HL-60/S4 treated with phorbol 12-myristate 13-acetate at 8.2 ng/mL for 4 days and 3 days (cell line): ENCODE measurements at regions not wholly inside any gene's neighbourhood (a gene's known extent, or its start where the extent isn't known, plus 50 kb on each side); places are given as distances from the start of the nearest gene placed in this dataset.

Experiments used
- in situ Hi-C: fragments of 300-500 bp; cut with MboI; formaldehyde crosslinking; loops from 2 replicates; pipeline ENCODE4 v1.15.0; 2022; ENCODE audit warnings: low sequenced_read_pairs

DNA sequence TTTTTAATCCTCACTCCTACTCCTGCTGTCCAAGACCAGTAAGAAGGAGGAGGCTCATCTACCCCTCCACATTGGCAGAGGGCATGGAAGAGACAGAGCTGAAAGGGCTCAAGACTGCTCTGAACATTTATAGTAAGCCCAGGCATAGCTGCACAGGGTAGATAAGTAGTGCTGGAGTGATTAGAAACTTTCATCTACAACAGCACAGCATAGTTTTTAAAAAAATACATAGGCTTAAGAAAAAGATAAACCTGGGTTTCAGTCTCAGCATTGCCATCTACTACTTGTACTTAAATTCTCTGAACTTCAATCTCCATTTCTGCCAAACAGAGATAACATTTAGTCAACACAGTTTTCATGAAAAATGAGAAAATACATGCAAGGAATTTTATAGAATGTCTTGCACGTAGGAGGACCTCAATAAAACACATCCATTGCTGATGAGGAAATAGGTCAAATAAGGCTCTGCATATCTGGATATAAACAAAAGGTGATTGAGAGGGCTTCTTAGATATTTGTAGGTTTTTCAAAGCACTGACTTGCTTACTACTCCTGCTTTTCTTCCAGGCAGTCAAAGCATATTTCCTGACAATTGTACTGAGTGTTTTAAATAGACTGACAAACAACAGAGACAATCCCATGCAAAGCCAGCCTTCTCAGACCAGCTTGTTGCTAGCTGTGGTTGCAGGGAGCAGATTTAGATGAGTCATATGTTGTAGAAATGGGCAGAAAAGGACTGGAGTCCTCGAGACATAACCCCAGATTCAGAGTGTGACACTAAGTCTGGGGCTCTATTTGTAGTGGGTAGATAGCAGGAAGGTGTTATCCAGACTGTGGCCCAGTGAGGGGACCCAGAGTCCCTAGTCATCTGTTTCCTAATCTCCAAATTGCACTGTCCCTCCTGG, 107.4 kb upstream of the TAB2 start:
- in situ Hi-C loops = no loop called here

DNA sequence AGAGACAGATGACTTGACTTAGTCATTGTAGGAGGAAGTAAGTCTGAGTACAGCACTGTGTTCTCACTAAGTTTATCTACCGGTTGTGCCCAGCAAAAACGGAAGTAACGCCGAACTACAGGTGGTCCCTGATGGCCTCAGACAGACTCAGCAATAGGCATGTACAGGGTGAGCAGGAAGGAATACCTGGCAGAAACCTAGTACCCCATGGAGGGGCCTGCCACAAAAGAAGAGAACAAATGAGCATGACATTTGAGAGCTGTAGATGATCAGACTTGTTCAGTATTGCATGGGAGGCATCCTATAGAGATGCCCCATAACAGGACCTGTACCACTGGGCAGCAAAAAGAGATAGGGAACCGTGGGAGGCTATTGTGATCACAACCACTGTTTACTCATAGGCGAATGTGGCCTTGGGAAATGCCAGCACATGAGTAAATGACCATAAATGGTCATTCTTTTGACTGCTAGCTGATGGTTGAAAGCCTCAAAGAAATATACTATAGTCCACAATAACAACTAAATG, 106.4 kb upstream of the TAB2 start:
- in situ Hi-C loops = no loop called here

DNA sequence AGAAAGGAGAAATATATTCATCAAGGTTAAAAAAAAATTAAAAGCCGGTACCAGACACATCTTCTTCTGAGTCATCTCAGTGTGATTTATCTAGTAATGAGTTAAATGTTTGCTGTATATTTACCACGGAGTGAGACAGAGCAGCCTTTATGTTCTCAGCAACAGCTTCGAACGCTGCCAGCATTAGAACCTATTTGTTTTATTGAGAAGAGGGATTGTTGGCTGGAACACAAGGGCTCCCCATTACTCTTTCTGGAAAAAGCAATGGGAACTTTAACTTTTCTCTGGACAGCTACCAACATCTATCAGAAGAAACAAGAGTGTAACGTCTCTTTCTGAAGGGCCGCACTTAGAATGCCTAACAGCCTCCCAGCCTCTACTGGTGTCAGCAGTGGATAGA, 105.3 kb upstream of the TAB2 start:
- in situ Hi-C loops = no loop called here

DNA sequence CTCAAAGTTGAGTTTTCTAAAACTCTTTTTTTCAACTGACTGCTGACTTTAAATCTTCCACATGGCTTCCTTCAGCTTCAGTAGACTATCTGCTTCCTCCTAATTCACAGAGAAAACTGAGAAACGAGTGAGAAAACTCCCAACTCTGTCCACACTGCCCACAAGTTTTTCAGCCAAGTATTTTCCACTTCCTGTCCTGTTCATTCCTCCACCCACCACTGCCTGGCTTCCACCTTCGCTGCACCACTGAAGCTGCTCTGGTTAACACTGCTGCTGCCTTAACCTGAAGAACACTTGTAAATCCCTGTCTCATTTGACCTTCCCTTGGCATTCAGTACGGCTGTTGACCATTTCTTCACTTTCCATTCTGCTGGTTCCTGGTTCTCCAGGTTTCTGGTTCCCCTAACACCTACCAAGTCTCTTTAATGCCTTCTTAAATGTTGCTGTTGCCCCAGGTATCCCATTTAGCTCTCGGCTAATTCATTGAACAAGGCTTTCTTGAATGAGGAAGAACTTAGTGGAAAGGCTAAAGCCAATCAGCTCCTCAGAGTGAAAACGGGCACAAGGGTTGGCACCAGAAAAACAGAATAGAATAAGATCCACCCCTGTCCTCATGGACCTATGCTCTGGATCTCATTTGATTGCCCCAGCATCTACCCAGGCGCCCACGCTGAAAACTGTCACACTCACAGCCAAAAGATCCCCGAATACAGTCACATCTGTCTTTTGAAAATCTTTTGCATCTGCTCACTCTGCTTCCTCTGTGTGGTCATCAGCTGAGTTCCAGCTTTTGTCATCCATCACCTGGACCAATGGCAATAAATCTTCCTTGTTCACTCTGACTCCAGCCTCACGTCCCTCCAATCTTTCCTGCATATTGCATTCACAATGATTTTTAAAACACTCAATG, 104.4 kb upstream of the TAB2 start:
- in situ Hi-C loops = no loop called here

DNA sequence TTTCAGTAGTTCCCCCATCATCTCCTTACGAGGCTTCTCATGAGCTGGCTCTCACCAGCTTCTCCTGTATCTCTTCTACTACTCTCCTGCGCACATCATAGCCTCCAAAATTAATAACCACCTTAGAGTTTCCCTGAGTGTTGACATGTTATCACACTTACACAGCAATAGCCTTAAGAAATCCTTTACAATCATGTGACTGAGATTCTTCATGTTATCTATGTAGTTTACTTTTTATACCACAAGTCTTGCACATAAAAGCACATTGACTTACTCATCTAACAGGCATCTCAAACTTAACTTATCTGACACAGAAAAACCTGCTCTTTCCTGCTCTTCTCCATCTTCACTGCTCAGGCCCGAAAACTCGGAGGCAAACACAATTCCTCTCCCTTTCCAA, 103.7 kb upstream of the TAB2 start:
- in situ Hi-C loops = no loop called here

DNA sequence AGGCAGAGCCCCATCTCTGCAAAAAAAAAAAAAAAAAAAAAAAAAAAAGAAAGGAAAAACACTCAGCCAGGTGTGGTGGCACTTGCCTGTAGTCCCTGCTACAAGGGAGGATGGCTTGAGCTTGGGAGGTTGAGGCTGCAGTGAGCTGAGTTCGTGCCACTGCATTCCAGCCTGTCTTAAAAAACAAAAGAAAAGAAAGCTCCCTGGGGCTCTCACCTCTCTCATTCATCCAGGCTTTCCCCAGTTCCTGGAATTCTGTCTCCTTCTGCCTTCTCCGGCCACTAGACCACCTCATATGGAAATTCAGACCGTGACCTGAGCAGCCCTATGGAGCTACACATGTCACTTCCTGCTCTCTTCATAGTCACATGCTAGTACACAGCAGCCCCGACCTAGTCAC, 101.1 kb upstream of the TAB2 start:
- in situ Hi-C loops = no loop called here

DNA sequence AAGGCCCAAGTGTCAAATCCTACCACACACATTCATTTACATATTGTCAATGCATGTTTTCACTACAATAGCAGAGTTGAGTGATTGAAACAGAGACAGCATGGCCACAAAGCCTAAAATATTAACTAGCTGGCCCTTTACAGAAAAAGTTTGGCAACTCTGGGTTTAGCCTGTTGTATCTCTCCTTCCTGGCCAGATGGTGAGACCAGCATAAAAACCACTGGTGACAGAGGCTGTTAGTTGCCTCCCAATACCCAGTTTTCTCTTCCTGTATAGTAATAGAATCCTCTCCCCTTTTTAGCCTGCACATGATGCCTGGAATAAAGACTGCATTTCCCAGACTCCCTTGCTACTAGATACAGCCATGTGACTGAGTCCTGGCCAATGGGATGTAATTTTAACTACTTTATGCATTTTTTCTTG, 100.0 kb upstream of the TAB2 start:
- in situ Hi-C loops = no loop called here

DNA sequence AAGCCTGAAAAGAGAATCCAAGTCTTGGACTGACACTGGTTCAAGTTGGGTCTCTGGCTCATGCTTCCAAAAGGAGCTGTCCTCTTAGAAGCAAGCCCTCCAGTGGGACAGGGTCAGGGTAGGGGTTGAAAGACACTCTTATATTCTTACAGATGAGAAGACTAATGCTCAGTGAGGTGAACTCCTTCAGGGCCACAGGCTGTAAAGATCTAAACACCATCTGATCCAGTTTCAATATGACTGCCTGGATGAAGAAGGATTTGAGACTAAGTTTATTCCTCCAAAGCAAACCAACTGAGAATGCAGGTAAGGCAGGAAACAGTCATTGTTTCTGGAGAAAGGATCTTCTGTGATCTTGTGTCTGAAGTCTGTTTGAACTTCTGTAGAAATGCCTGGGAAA, 99.0 kb upstream of the TAB2 start:
- in situ Hi-C loops = no loop called here

DNA sequence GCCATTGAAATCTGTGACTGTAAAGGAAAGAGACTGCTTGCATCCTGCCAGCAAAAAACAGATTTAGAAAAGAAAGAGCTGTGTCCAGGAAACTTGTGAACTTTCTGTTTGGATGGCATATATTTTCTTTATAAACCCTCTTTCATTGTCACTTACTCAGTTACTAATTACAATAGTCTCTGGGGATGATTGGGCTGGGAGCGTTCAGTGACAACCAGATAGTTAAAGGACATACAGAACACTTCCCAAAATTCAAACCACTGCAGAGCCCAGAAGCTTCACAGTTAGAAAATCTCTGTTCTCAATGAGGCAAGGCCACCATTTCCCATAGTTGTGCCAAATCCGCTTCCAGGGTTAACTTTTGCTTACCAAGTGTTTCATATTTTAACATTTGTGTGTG, 98.6 kb upstream of the TAB2 start:
- in situ Hi-C loops = no loop called here

DNA sequence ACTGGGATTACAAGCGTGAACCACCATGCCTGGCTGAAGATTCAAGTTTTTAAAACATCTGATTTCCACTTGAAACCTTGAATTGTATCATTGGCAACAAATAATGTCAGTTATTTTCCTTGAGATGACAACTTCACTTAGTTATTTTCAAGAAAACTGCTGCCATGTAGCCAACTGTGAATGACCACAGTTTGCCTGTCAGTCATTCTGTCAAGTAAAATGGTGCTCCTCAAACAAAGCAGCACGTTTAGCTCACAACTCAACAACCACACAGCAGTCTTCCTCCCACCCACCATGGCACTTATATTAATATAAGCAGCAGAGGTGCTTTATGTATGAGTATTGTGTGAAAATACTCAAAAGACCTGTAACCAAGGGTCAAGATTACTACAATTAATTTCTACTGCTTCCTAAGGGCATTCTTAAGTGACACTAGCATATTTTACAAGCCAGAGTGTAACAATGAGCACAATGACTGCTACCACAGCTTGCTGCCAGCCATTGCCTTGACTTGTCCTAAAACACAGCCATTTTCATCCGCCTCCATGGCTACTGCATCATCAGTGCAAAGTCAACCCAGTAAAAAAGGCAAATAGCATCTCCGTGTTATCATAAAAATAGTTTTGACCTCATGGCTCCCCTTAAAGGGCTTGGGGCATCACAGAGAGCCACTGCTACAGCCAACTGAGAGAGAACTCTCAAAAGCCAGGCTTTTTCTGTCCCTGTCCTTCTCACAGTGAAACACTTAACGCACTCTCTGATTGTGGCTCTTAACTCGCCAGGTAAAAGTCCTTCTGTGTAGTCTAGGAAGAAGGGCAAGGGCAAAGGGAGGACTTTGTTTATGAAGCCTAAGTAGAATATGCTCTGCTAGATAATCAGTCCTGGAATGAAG, 96.4 kb upstream of the TAB2 start:
- in situ Hi-C loops = no loop called here

DNA sequence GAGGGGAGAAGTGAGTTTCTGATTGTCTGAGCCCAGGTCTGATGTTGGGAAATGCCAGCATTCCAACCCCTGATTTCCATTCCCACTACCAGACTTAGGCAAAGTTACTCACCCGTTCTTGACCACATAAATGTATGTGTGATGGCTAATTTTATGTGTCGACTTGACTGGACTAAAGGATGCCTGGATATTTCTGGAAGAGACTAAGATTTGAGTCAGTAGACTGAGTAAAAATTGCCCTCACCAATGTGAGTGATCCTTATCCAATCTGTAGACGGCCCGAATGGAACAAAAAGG, 95.8 kb upstream of the TAB2 start:
- in situ Hi-C loops = no loop called here

DNA sequence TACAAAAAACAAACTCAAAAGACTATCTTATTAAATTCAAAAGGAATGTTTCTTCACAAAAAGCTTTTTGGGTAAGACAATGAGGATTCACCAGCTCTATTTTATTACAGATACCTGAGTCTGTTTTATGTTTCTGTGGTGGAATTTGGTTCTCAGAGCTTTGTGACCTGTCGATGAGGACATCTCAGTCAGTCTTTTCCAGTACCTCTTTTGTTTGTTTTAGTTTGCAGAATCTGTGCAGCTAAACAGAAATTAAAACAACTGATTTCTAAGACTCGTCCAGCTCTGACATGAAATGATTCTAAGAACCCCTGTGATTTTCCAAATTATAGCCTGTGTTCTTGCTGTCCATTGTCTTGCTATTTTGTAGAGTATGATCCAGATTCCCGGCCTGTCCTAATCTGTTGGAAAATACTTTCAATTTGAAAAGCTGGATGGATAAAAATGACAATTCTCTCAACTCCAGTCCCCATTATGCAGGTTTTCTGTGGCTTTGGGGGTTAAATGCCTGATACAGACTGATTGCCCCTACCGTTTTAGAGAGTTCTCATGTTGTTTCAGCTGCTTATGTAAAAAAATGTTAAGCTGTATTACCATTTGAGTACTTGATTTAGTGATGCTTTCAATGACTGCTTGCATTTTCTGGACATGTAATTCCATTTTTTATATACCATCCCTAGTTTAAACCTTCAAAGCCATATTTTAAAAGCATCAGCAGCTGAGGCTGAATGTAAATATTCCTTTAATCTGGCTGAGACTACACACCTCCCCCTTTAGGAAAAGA, 94.2 kb upstream of the TAB2 start:
- in situ Hi-C loops = no loop called here

DNA sequence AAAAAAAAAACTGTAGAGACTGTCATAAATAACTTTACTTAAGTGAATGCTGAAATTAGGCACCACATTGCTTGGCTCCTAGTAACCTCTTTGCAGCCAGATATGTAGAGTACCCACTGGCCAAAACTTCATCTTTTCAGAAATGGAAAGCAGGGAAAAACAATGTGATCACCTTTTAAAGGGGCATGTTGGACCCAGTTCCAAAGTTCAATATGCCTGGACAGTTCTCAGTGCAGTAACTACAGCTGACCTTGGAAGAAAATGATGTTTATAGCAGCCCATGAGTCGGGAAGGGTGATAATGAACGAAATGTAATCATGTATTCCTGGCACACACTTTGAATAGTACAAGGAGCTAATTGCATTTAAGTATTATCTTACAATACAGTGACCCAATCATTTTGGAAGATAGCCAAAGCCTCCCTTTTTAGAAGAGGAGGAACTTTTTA, 93.6 kb upstream of the TAB2 start:
- in situ Hi-C loops = no loop called here

DNA sequence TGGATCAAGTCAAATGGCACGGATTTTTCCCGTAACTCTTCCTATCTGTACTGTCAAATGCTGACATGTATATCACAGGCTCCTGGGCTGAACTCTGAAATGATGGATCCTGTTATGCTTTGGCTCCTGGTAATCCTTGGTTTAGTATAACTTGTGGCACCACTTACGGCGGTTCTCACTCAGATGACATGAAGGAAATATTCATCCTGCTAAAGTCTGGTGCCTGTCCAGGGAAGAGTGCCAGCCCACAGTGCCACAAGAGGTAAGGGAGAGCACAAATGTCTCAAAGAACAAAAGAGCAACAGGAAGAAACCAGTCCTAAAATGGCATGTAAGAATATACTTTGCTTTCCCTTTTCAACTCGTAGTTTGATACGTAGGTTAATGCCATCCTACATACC, 93.1 kb upstream of the TAB2 start:
- in situ Hi-C loops = no loop called here

DNA sequence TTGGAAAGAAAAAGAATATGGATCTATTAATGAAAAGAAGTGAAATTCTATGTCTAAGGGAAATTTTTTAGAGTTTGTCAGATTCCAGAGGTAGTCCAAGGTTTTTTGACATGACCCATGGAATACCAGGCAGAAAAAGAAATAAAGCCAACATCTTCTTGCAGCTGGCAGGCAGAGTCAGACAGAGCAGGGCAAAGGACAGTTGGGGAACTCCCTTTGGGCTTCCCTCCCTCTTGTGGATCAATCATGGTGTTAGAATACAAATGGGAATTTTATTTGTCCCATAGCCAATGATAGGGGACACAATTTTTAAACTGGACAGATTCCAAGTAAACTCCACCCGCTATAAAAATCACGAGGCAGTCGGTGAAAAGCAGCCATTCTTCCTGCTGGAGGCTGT, 92.1 kb upstream of the TAB2 start:
- in situ Hi-C loops = no loop called here

DNA sequence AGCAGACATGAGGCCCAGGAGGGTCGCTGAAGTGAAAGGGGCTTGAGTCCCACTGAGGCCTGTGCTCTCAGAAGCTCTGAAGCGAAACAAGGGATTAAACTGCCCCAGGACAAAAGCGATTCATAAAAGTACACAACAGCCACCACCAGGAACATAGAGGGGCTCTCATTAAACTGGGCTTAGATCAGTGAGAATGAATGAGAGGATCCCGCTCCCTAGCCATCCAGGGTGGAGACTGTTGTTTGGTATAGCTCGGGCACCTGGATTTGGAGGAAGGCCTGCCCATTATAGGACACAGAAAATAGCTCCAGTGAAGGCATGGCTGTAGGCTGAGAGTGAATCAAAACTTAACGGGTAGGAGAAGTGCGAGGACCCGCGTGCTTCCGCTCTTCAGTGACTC, 91.6 kb upstream of the TAB2 start:
- in situ Hi-C loops = no loop called here

DNA sequence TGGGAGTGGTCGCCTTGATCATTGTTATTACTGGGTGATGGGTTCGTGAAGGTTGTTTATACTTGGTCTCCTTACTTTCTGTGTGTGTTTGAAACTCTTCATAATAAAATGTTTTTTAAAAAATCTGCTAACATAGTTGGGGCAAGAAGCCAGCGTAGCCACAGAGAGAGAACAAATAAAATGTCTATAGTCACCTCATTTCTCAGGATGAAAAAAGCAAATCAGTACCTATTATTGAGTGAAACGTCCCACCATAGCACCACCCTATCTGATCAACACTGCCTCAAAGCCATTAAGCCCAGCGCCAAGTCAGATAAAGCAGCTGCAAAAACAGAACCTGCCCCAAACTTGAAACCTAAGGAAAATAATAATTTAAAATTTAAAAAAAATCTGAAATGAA, 89.7 kb upstream of the TAB2 start:
- in situ Hi-C loops = no loop called here

DNA sequence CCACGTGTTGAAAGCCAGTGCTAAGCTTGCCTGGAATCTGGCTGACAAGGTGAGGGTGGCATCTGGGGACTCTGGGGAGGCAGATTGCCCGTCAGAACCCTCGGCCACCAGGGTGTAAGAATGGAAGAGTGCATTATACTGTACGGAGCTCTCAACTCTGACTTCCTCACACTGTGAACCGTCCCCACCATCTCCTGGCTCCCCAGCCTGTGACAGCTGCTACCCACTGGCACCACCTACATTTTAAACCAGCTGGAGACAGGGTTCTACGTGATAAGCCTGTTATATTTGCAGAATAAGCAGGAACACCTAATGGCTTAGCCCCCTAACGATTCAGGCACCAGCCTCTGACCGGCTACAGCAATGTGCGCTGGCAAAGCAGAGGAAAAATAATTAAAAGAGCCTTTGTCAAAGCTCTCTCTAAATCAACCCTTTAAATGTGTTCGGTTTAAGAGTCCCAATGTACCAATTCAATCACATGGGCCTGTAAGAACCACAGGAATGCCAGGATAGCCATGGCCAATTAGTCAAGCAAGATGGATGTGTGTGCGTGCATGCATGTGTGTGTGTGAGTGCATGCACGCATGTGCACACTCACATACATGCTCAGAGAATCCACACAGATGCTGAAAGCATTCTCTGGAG, 89.1 kb upstream of the TAB2 start:
- in situ Hi-C loops = no loop called here

DNA sequence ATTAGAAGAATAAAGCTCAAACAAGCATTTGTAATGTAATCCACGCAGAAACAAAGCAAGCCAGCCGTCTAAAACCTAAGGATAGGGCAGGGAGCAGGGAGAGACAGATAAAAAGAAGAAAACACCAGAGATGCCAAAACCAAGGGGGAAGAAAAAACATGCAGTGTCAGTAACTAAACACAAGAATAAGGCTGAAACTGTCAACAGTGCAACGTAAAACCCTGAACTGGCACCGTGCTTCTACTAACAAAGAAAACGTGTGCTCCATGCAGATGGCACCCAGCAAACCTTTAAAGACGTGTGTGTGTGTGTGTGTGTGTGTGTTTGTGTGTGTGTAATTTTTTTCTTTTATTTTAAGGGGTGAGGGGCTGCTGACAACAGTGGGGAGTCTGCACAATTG, 88.4 kb upstream of the TAB2 start:
- in situ Hi-C loops = no loop called here
